ENCODE measurements at regions not wholly inside any gene's neighbourhood (a gene's known extent, or its start where the extent isn't known, plus 50 kb on each side); places are given as distances from the start of the nearest gene placed in this dataset.
"Not testable (repeated sequence)": the region's sequence is repeated elsewhere in the genome, so short reads cannot be mapped to it uniquely, and the experiment has no call there.

- DNase-seq (ENCODE audit: low read depth): no peak
These were observed 141.8 kb upstream of the BNIP2 start for GRCh38 chr15:59830873-59831272.

GRCh38 chr15:59830098-59830497, 141.0 kb upstream of the BNIP2 start:
- no peak for DNase-seq (ENCODE audit: low read depth)

GRCh38 chr15:59828861-59829260, 139.7 kb upstream of the BNIP2 start:
- DNase-seq (ENCODE audit: low read depth): no peak

GRCh38 chr15:59828263-59828662, 139.1 kb upstream of the BNIP2 start:
- DNase-seq (ENCODE audit: low read depth): no peak

DNA sequence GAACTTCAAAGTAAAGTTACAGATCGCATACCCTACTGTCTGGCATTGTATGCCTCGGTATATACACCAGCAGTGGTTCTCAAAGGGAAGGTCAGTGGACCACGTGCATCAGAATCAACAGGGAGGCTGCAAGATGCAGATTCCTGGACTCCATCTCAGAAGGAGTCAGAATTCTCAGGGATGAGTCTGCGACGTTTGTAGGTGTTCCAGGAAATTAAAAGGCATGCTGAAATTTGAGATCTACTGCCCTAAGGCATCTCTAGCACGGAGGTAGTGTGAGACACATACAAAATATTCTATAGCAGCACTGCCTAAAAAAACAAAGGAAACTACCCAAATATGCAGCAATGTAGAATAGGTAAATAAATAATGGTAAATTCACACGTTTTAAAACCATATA, 136.8 kb upstream of the BNIP2 start:
- DNase-seq (ENCODE audit: low read depth): no peak

- no peak for DNase-seq (ENCODE audit: low read depth)
These were observed 132.2 kb upstream of the BNIP2 start for GRCh38 chr15:59821286-59821685.

GRCh38 chr15:59819092-59819491, 130.0 kb upstream of the BNIP2 start:
- no peak for DNase-seq (ENCODE audit: low read depth)

DNA sequence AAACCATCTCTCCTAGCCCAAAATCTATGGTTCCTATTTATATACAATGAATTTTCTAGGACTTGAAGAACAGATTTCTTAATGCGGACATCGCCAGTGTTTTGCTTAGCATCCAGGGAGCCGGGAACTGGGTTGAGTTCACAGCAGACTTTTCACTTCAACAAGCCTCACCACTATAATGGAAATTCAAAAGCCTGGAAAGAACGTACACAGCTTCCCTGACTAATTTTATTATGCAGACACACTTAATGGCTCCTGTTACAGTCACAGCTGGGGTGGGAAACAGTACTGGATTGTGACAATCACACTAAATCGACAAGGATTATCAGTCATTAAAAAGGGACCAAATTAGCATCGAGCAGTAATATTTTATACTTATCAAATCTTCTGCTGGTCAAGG, 129.2 kb upstream of the BNIP2 start:
- no peak for DNase-seq (ENCODE audit: low read depth)

GRCh38 chr15:59817834-59818233, 128.7 kb upstream of the BNIP2 start:
- no peak for DNase-seq (ENCODE audit: low read depth)

DNA sequence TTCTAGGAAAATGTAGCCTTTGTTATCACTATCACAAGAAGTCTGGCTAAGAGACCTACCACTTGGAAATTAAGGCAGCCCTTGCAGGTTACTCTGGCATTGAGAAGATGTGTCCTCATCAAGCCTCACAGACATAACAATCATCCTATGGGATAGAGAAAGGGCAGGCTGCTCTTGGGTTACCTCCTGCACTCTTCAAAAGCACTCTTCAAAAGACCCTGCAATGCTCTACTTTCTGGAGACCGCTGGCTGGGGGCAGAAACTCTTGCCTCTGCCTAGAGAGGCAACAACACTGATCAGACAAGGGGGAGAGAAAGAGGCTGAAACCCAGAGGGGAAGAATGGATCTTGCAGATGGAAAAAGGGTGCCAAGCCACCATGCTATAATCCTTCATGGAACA, 127.9 kb upstream of the BNIP2 start:
- no peak for DNase-seq (ENCODE audit: low read depth)

GRCh38 chr15:59814409-59814808, 125.3 kb upstream of the BNIP2 start:
- no peak for DNase-seq (ENCODE audit: low read depth)

GRCh38 chr15:59812889-59813288, 123.8 kb upstream of the BNIP2 start:
- no peak for DNase-seq (ENCODE audit: low read depth)

- DNase-seq (ENCODE audit: low read depth): no peak
These were observed 123.2 kb upstream of the BNIP2 start for GRCh38 chr15:59812250-59812870.

GRCh38 chr15:59803293-59803966, 114.3 kb upstream of the BNIP2 start:
- DNase-seq (ENCODE audit: low read depth): peak; percentile 37

GRCh38 chr15:59801649-59802048, 112.5 kb upstream of the BNIP2 start:
- DNase-seq (ENCODE audit: low read depth): no peak

- DNase-seq (ENCODE audit: low read depth): no peak
These were observed 109.4 kb upstream of the BNIP2 start for GRCh38 chr15:59798605-59798917.

DNA sequence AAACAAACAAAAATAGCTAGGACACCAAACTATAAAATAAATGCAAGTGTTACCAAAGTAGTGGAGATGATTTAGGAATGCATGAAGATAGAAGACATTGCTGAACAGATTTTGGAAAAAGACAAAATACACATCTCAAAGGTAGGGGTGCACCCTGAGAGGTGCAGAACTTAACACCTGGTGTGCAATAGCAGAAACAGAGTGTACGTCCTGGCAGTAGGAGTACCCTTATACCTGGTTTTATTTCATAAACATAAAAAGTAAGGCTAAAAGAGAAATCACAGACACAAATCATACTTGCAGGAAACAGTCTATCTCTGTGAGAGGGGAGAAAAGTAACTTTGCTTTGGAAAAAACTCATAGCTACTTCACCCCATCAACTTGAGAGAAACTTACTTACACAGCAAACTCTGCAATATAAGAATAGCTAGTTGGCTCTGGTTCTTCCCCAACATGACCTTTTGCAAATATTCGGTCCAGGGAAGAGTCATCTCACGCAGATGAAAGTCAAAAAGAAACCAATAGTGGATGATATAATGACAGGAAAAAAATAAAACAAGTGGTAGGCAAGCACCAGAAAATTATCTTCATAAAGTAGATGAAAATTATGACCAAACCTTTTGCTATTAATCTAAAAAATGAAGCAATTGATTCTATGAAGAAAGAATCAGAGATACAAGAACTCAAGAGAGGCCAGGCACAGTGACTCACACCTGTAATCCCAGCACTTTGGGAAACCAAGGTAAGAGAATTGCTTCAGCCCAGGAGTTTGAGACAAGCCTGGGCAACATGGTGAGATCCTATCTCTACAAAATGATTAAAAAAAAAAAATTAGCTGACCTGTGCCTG, 108.9 kb upstream of the BNIP2 start:
- DNase-seq (ENCODE audit: low read depth): no peak

DNA sequence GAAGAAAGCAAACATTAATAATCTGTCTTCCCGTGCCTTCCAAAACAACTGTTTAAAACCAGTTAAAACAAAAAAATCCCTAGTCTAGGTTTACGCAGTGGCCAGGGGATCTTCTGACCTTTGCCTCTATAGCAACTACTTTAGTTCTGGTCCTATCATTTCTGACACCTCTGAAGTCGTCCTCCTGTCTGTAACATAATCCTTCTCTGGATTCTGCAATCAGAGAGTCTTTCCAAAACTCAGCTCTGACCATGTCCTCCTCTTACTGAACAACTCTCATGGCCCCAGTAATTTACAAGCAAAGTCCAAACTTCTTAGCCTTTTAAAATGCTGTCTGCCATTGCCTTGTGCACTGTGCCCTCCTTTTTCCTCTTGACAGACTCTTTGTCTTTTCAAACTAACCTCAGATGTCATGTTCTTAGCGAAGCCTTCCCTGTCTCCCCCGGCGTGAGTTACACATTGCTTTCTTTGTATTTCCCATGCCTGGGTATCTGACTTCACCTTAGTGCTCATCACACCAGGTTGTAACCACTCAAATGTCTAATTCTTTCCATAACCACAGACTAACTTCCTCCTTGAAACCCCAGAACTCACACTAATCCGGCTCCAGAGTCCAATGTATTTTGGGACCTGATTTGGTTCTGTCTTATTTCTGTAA, 105.2 kb upstream of the BNIP2 start:
- no peak for DNase-seq (ENCODE audit: low read depth)

- DNase-seq (ENCODE audit: low read depth): no peak
These were observed 103.2 kb upstream of the BNIP2 start for GRCh38 chr15:59792359-59792758.

- DNase-seq (ENCODE audit: low read depth): no peak
These were observed 102.6 kb upstream of the BNIP2 start for GRCh38 chr15:59791755-59792154.

- no peak for DNase-seq (ENCODE audit: low read depth)
These were observed 102.0 kb upstream of the BNIP2 start for GRCh38 chr15:59791079-59791478.

DNA sequence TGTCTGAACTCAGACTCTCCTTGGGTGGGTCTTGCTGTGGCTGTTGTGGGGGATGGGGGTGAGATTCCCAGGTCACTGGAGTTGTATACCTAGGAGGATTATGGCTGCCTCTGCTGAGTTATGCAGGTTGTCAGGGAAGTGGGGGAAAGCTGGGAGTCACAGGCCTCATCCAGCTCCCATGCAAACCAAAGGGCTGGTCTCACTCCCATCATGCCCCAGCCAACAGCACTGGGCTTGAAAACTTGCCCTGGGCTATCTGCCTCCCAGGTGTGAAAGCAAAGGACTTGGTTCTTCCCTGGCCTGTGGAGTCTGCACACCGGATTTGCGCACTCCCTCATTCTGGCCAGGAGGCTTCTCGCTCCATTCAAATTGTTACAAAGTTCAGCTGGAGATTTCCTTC, 97.3 kb upstream of the BNIP2 start:
- not testable (repeated sequence) for DNase-seq (ENCODE audit: low read depth)

- not testable (repeated sequence) for DNase-seq (ENCODE audit: low read depth)
These were observed 96.9 kb upstream of the BNIP2 start for GRCh38 chr15:59785981-59786380.

All from stimulated activated CD8-positive, alpha-beta memory T cell treated with anti-CD3 and anti-CD28 coated beads, Interleukin-12 subunit alpha, Interleukin-12 subunit beta, amount 100 ng/mL, for 4 hours (primary cell).